ENCODE measurements at regions not wholly inside any gene's neighbourhood (a gene's known extent, or its start where the extent isn't known, plus 50 kb on each side); places are given as distances from the start of the nearest gene placed in this dataset.

DNA sequence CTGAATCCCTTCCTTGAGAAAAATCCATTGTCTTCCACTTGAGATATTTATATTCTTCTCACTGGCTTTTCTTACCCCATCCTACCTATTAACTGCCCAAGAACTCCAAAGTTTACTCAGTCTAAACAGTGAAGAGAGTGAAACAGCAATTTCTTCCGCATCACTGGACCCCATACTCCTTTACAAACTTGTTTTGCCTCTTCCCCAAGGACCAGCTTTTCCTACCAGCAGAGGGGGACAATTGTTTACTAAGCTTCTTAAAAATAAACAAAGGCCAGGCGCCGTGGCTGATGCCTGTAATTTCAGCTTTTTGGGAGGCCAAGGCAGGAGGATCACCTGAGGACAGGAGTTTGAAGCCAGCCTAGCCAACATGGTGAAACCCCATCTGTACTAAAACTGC lies 52.0 kb downstream of the LRATD1 start:
- no peak for ATAC-seq
- DNase-seq, result no peak

DNA sequence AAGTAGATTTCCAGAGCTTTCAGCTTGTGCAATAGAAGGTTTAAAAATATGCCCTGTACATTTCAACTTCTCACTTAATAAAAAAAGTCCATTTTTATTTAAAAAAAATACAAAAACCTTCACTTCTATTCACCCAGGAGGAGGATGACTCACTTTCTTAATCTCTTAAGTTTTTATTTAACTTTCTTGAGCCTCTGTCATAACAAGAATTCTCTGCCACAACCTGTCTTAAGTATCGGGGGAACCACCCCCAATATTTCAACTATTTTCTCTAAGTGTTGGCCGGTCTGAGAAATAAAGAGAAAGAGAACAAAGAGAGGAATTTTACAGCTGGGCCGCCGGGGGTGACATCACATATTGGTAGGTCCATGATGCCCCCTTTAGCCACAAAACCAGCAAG lies 58.4 kb downstream of the LRATD1 start:
- ATAC-seq (no peak), DNase-seq (no peak)

DNA sequence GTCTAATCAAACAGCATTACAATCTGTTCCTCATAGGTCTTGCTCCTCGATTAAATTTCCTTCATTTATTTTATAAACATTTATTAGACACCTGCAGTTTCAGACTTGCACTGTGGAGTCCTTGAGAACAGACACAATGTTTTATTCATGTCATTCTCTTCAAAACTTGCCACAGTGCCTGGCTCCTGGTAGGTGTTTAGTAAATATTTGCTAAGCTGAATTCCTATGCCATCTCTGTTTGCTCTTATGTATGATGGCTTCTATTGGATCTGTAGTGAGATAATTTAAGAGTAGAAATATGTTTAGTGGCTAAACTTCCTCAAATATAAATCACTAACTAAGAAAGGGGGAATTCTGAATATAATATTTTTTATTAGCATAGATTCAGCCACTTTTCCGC lies 61.4 kb downstream of the LRATD1 start:
- ATAC-seq, result no peak

DNA sequence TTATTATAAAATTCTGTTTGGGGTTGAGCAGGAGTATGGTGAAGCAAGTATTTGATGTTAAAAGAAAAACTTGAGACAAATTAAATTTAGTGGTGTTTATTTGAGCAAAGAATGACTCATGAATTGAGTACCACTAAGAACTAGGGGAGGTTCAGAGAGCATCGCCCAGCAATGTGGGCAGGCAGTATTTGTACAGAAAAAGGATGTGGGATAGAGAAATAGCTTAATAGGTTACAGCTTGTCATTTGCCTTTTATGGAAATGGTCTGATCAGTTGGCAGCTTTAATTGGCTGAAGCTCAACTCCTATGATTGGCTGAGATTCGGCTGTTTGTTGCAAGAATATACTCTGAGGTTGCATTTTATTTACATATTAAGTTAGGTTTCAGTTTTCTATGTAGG lies 68.2 kb downstream of the LRATD1 start:
- DNase-seq (no peak), ATAC-seq (no peak)

More for the DNA sequence above, 61.4 kb downstream of the LRATD1 start:
- no peak for DNase-seq

- DNase-seq (no peak), ATAC-seq (no peak)
These were observed 69.7 kb downstream of the LRATD1 start for GRCh38 chr2:14702258-14702657.

DNA sequence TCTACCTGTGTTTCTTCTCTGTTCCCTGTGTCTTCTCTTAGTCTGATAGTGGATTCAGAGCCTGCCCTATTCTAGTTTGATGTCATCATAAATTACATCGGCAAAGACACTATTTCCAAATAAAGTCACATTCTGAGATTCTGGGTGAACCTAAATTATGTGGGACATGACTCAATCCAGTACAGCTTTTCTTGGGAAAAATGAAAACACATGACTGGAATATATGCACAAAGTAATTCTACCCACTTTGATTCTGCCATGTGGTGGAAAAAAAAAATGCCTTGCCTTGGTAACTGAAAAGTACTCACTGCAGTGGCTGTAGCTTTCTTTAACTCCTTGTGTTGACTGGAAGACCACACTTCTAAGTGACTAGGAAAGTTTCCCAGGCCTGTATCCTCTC lies 73.7 kb downstream of the LRATD1 start:
- ATAC-seq, result no peak

DNA sequence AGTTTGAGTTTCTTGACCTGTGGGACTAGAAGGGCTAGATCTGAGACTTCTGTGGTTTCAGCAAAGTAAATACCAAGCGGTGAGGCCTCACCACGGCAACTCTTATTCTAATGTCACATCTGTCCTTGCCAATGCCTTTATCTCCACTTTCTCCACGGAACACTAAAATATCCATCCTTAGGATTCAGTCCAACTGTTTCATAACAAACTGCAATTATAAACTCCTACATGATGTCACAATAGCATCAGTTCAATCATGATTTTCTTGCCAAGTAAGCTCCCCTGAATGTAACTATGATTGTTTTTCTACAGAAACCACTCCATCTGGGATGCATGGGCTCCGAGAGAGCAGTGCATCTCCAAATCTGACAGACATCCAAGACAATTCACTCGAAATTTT lies 79.6 kb downstream of the LRATD1 start:
- ATAC-seq (no peak), DNase-seq (no peak)

More for the DNA sequence above, 73.7 kb downstream of the LRATD1 start:
- DNase-seq, result no peak

- ATAC-seq (no peak), DNase-seq (no peak)
These were observed 80.7 kb downstream of the LRATD1 start for GRCh38 chr2:14713248-14713647.

DNA sequence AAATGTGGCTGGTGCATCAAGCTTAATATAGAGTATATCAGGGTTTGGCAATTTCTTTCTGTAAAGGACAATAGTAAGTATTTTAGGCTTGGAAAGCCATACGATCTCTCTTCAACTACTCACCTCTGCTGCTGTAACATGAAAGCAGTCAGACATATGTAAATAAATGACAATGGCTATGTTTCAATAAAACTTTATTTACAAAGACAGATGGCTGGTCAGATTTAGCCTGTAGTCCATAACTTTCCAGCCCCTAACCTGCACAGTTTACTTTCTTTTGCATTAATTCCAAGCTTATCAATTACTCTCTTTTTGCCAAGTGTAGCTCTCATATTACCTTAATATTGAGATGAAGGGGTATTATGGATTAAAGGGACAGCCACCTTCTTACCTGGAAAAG lies 83.1 kb downstream of the LRATD1 start:
- ATAC-seq, result no peak

GRCh38 chr2:14716319-14716718 lies 83.8 kb downstream of the LRATD1 start:
- ATAC-seq, result no peak
- DNase-seq, result no peak

More for the DNA sequence above, 83.1 kb downstream of the LRATD1 start:
- no peak for DNase-seq

DNA sequence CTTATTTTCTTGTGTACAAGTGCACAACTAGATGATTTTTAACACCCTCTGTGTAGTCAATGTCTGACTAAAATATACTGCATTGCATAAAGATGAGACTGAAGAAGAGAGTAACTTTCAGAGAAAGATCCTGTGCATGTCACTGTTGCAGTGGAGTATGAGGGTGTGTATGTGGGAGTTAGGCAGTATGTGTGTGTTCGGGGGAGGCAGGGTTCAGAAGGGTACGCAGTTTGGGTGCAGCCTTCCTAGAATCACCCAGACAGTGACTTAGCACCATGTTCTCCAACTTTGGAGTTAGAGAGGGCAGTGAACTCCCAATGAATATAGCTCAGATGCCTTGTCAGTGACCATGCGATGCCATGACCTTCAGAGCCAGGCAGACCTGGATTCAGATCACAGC lies 84.6 kb downstream of the LRATD1 start:
- ATAC-seq, result no peak
- DNase-seq, result no peak

- DNase-seq, result no peak
- ATAC-seq, result no peak
These were observed 87.8 kb downstream of the LRATD1 start for GRCh38 chr2:14720319-14720718.

- no peak for DNase-seq
These were observed 88.2 kb downstream of the LRATD1 start for GRCh38 chr2:14720739-14721138.

GRCh38 chr2:14722904-14723570 lies 90.5 kb downstream of the LRATD1 start:
- DNase-seq (no peak), ATAC-seq (no peak)

More at GRCh38 chr2:14720739-14721138, 88.2 kb downstream of the LRATD1 start:
- ATAC-seq, result no peak

GRCh38 chr2:14723684-14724083 lies 91.2 kb downstream of the LRATD1 start:
- ATAC-seq (no peak), DNase-seq (no peak)

DNA sequence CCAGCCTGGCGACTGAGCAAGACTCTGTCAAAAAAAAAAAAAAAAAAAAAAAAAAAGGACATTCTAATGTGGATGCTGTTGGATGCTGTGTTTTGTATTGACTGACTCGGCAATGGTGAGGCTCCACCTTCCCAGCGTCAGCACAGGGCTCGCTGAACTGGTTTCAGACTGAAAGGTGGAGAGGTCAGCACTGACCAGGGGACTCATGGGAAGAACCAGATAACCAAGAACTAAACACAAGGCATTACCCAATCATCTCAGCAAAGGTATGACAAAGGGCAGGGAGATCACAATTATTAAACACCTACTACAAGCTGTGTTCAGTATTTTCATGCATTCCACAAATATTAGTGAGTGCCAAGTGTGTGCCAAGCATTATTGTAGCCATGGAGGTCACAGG lies 103.2 kb downstream of the LRATD1 start:
- DNase-seq, result no peak
- no peak for ATAC-seq

GRCh38 chr2:14737201-14737600 lies 104.7 kb downstream of the LRATD1 start:
- no peak for ATAC-seq
- no peak for DNase-seq

GRCh38 chr2:14743861-14744260 lies 111.3 kb downstream of the LRATD1 start:
- no peak for ATAC-seq
- no peak for DNase-seq

DNA sequence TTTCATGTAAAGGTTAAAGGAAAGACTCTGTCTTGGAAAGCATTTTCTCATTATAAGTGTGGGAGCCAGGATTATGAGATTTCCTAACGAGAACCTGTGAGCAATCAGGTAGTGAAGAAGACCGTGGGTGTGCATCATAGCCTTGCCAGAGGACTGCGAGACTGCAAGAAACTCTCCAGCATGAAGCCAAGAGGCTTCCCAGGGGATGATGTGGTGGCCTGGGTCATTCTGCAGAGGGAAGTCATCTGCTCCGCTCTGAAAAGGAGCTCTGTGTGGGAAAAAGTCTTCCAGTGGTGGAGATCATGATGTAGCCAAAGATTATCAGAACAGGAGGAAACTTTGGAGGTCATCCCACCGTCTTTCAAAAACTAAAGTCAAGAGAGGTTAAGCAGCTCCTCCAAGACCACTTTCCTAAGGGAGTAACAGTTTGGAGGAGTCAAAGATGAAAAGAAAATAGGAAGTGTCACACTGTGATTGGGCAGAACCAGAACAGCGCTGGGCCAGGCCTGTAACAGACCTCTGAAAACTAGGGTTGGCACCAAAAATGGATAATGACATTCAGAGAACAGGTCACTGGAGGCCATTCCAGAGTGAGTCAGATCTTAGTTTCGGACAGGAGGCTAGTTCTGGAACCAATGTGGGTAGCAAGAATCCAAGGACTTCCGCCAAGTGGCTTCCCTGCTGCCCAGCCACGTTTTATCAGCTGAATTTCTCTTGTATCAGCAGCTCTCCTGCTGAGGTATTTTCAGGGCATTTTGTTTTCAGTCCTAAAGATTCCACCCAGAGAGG lies 113.0 kb downstream of the LRATD1 start:
- DNase-seq, result no peak
- ATAC-seq, result no peak

DNA sequence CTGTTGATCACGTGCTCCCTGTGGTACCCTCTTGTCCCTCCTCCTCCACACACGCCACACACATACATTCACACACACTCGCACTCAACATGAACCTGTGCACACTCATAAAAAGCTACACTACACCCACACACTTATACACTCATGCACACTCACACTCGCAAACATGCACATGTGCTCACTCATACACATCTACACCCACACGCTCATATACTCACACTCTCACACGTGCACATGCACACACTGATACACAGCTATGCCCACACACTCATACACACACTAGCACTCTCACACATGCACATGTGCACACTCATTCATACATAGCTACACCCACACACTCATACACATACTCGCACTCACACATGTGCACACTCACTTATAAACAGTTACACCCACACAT lies 113.6 kb downstream of the LRATD1 start:
- ATAC-seq, result no peak
- DNase-seq, result no peak

GRCh38 chr2:14747447-14747846 lies 114.9 kb downstream of the LRATD1 start:
- DNase-seq (no peak), ATAC-seq (no peak)

- DNase-seq, result no peak
- no peak for ATAC-seq
These were observed 117.4 kb downstream of the LRATD1 start for GRCh38 chr2:14749884-14750283.

- DNase-seq, result no peak
- ATAC-seq, result no peak
These were observed 117.9 kb downstream of the LRATD1 start for GRCh38 chr2:14750433-14750832.

DNA sequence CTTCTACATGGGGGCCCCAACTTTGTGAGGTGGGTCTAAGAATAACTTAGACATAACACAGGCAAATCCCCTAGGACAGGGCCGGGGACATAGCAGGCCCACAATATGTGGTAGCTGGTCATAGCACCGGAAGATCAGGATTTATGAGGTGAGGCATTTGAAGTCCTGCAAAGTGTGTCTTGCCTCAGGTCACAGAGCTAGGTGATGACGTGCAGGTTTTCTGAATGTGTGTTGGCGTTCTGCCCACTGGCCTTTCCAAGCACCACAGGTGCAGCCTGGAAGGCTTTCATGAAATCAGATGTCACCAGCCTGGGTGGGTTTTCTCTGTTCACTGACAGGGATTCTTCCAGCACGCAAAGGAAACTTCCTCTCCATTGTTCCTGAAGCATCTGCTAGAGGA lies 119.1 kb downstream of the LRATD1 start:
- no peak for ATAC-seq
- no peak for DNase-seq
